Ishikawa (cell line): ENCODE measurements at regions not wholly inside any gene's neighbourhood (a gene's known extent, or its start where the extent isn't known, plus 50 kb on each side); places are given as distances from the start of the nearest gene placed in this dataset.

Source experiments
- CEBPB ChIP-seq: IDR thresholded peaks from 2 replicates; pipeline ENCODE4 v1.6.1; 2012
- CREB1 ChIP-seq: IDR thresholded peaks from 2 replicates; pipeline ENCODE4 v1.6.1; 2012; ENCODE audit warnings: low read depth
- EGR1 ChIP-seq: IDR thresholded peaks from 2 replicates; pipeline ENCODE4 v1.6.1; 2012
- EP300 ChIP-seq: IDR thresholded peaks from 2 replicates; pipeline ENCODE4 v1.6.1; 2012; ENCODE audit warnings: borderline replicate concordance
- FOXM1 ChIP-seq: IDR thresholded peaks from 2 replicates; pipeline ENCODE4 v1.6.1; 2012; ENCODE audit warnings: low read depth, borderline replicate concordance
- NFIC ChIP-seq: IDR thresholded peaks from 2 replicates; pipeline ENCODE4 v1.6.1; 2012
- RAD21 ChIP-seq: IDR thresholded peaks from 2 replicates; pipeline ENCODE4 v1.6.1; 2012; ENCODE audit warnings: low read depth
- REST ChIP-seq: IDR thresholded peaks from 2 replicates; pipeline ENCODE4 v1.6.1; 2012; ENCODE audit warnings: low read depth, mild to moderate bottlenecking
- TAF1 ChIP-seq: IDR thresholded peaks from 2 replicates; pipeline ENCODE4 v1.6.1; 2012; ENCODE audit warnings: low read depth, mild to moderate bottlenecking
- TCF12 ChIP-seq: IDR thresholded peaks from 2 replicates; pipeline ENCODE4 v1.6.1; 2012; ENCODE audit warnings: low read depth
- TEAD4 ChIP-seq: IDR thresholded peaks from 2 replicates; pipeline ENCODE4 v1.6.1; 2012
- YY1 ChIP-seq: IDR thresholded peaks from 2 replicates; pipeline ENCODE4 v1.6.1; 2012; ENCODE audit warnings: low read depth
- ZBTB7A ChIP-seq: IDR thresholded peaks from 2 replicates; pipeline ENCODE4 v1.6.1; 2012; ENCODE audit warnings: low read depth
- TF ChIP-seq, protein P1 (sequence below): IDR thresholded peaks from 2 replicates; pipeline ENCODE4 v1.6.1; 2012
- TF ChIP-seq, protein P2 (sequence below): IDR thresholded peaks from 2 replicates; pipeline ENCODE4 v1.6.1; 2012

GRCh38 chr6:133629970-133630369 is 258.9 kb upstream of the TCF21 start:
- no peak for TF ChIP-seq FOXM1
- TF ChIP-seq TEAD4: no peak
- TF ChIP-seq, protein P1, sequence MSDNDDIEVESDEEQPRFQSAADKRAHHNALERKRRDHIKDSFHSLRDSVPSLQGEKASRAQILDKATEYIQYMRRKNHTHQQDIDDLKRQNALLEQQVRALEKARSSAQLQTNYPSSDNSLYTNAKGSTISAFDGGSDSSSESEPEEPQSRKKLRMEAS: no peak
- no peak for TF ChIP-seq CEBPB
- TF ChIP-seq ZBTB7A: no peak
- TF ChIP-seq EGR1: no peak
- no peak for TF ChIP-seq NFIC
- TF ChIP-seq CREB1: no peak
- TF ChIP-seq, protein P2, sequence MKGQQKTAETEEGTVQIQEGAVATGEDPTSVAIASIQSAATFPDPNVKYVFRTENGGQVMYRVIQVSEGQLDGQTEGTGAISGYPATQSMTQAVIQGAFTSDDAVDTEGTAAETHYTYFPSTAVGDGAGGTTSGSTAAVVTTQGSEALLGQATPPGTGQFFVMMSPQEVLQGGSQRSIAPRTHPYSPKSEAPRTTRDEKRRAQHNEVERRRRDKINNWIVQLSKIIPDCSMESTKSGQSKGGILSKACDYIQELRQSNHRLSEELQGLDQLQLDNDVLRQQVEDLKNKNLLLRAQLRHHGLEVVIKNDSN: no peak
- TF ChIP-seq EP300: no peak
- TF ChIP-seq RAD21: no peak

GRCh38 chr6:133630651-133631050 is 258.3 kb upstream of the TCF21 start:
- no peak for TF ChIP-seq YY1

GRCh38 chr6:133631421-133631820 is 257.5 kb upstream of the TCF21 start:
- peak; percentile 82 for TF ChIP-seq TEAD4
- TF ChIP-seq TAF1: no peak

- TF ChIP-seq EGR1: no peak
- TF ChIP-seq REST: no peak
- no peak for TF ChIP-seq TAF1
- TF ChIP-seq RAD21: no peak
- no peak for TF ChIP-seq TCF12
- no peak for TF ChIP-seq NFIC
- no peak for TF ChIP-seq FOXM1
- no peak for TF ChIP-seq TEAD4
- TF ChIP-seq EP300: no peak
- TF ChIP-seq, protein P2: no peak
Observed at GRCh38 chr6:133632206-133632605, 256.7 kb upstream of the TCF21 start.

DNA sequence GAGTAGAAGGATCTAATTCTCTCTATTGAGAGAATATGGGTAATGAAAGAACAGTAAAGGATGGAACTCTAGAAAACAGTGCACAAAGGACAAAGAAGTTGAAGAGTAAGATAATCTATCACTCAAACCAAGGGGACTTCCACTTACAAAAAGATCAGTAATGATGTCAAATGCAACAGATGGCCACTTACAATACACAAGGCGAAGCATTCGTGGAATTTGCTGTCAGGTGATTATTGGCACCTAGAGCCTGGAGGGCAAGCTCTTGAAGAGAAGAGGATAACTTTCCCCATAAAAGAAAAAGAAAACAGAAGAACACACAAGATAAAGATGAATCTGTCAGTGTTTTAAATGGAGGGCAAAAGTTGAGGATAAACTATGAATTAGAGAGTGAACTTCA is 256.0 kb upstream of the TCF21 start:
- TF ChIP-seq REST: no peak

DNA sequence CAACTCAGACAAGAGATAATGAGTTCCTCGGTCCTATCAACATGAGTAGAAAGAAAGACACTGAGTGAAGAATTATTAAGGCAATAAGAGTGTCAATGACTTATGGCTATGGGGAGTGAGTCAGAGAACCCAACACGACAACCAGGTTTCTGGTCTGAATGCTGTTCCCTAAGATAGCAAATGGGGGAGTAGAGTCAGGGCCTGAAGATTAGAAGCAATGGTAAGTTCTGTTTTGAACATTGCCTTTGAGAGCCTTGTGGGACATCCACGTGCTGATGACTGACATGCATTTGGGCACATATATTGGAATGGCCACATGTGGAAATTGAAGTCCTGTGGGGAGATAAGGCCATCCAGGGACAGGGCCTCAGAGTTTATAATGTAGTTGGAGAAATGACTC is 254.4 kb upstream of the TCF21 start:
- TF ChIP-seq ZBTB7A: no peak
- no peak for TF ChIP-seq REST
- TF ChIP-seq YY1: no peak
- TF ChIP-seq CREB1: no peak

- TF ChIP-seq, protein P2: no peak
- TF ChIP-seq NFIC (no peak), CEBPB (no peak)
Observed at GRCh38 chr6:133635447-133635846, 253.5 kb upstream of the TCF21 start.
